ENCODE measurements at regions not wholly inside any gene's neighbourhood (a gene's known extent, or its start where the extent isn't known, plus 50 kb on each side); places are given as distances from the start of the nearest gene placed in this dataset.

DNA sequence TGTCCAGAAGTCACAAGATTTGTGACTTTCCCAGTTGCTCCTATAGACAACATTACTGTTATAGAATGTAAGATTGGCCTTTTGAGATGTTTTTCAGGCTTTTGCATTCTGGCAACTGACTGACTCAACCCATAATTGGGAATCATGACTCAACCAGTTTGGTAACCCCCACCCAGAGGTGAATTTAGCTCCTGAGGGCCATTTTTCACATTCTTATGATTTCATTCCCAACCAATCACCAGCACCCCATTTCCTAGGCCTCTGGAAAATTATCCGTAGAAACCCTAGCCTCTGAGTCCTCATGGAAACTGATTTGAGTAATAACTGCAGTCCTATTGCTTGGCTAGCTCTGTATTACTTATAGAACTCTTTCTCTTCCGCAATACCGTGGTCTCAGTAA is 626.0 kb upstream of the SEL1L start:
- in situ Hi-C loops (cut with HindIII; ENCODE audit: low pct_unique_long_range_greater_than_20kb, low sequenced_read_pairs) (no loop called here), intact Hi-C loops (cut with micrococcal nuclease; ENCODE audit: unreplicated experiment) (no loop called here)
- ChIA-PET CTCF (no interaction called here), POLR2A (no interaction called here)
- no TSS peak for BruUV-seq (replicated peaks)
- Histone ChIP-seq H3K4me1 (ENCODE audit: control insufficient read depth, insufficient read depth, low read length) (no peaks in the 10 kb centered on the region), H3K27ac (ENCODE audit: low read length) (no peak overlapping the region), H3K9me3 (ENCODE audit: control insufficient read depth, insufficient read depth, low read depth, low read length) (no peaks in the 10 kb centered on the region), H3K36me3 (ENCODE audit: control insufficient read depth, insufficient read depth, low read length) (no peaks in the 10 kb centered on the region), H3K27me3 (ENCODE audit: control insufficient read depth, insufficient read depth, low read length) (no peaks in the 10 kb centered on the region), H3K4me3 (ENCODE audit: low read depth in 2 of 2, low read length in 2 of 2) (no peak overlapping the region)
- ATAC-seq (no peak), DNase-seq (ENCODE audit: low read depth, low spot score) (no peak)
- TF ChIP-seq POLR2AphosphoS5 (IDR thresholded peaks at IDR 0.05; ENCODE audit: low read depth, low read length) (no peak), SIN3A (IDR thresholded peaks at IDR 0.05; ENCODE audit: borderline replicate concordance, insufficient read depth, low read depth, low read length) (no peak), TCF7L2 (IDR thresholded peaks at IDR 0.05; ENCODE audit: low read depth, low read length) (no peak)
- TF ChIP-seq, protein P1, sequence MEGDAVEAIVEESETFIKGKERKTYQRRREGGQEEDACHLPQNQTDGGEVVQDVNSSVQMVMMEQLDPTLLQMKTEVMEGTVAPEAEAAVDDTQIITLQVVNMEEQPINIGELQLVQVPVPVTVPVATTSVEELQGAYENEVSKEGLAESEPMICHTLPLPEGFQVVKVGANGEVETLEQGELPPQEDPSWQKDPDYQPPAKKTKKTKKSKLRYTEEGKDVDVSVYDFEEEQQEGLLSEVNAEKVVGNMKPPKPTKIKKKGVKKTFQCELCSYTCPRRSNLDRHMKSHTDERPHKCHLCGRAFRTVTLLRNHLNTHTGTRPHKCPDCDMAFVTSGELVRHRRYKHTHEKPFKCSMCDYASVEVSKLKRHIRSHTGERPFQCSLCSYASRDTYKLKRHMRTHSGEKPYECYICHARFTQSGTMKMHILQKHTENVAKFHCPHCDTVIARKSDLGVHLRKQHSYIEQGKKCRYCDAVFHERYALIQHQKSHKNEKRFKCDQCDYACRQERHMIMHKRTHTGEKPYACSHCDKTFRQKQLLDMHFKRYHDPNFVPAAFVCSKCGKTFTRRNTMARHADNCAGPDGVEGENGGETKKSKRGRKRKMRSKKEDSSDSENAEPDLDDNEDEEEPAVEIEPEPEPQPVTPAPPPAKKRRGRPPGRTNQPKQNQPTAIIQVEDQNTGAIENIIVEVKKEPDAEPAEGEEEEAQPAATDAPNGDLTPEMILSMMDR (IDR thresholded peaks at IDR 0.05), result no peak
- TF ChIP-seq, protein P2, sequence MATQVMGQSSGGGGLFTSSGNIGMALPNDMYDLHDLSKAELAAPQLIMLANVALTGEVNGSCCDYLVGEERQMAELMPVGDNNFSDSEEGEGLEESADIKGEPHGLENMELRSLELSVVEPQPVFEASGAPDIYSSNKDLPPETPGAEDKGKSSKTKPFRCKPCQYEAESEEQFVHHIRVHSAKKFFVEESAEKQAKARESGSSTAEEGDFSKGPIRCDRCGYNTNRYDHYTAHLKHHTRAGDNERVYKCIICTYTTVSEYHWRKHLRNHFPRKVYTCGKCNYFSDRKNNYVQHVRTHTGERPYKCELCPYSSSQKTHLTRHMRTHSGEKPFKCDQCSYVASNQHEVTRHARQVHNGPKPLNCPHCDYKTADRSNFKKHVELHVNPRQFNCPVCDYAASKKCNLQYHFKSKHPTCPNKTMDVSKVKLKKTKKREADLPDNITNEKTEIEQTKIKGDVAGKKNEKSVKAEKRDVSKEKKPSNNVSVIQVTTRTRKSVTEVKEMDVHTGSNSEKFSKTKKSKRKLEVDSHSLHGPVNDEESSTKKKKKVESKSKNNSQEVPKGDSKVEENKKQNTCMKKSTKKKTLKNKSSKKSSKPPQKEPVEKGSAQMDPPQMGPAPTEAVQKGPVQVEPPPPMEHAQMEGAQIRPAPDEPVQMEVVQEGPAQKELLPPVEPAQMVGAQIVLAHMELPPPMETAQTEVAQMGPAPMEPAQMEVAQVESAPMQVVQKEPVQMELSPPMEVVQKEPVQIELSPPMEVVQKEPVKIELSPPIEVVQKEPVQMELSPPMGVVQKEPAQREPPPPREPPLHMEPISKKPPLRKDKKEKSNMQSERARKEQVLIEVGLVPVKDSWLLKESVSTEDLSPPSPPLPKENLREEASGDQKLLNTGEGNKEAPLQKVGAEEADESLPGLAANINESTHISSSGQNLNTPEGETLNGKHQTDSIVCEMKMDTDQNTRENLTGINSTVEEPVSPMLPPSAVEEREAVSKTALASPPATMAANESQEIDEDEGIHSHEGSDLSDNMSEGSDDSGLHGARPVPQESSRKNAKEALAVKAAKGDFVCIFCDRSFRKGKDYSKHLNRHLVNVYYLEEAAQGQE (IDR thresholded peaks at IDR 0.05; ENCODE audit: insufficient read depth in 1 of 2, low read depth in 2 of 2, low read length in 1 of 2), result no peak

GRCh38 chr14:82180139-82180538 is 646.5 kb upstream of the SEL1L start:
- CTCF ChIA-PET, result no interaction called here

More at GRCh38 chr14:82180139-82180538, 646.5 kb upstream of the SEL1L start:
- no peaks in the 10 kb centered on the region for H3K27me3 ChIP-seq (ENCODE audit: control insufficient read depth, insufficient read depth, low read length)
- no peak overlapping the region for H3K27ac ChIP-seq (ENCODE audit: low read length)
- no peaks in the 10 kb centered on the region for H3K9me3 ChIP-seq (ENCODE audit: control insufficient read depth, insufficient read depth, low read depth, low read length)
- in situ Hi-C loops (cut with HindIII; ENCODE audit: low pct_unique_long_range_greater_than_20kb, low sequenced_read_pairs), result no loop called here
- intact Hi-C loops (cut with micrococcal nuclease; ENCODE audit: unreplicated experiment), result no loop called here
- TF ChIP-seq, protein P1 (IDR thresholded peaks at IDR 0.05), result no peak
- DNase-seq (ENCODE audit: low read depth, low spot score), result no peak
- no TSS peak for BruUV-seq (replicated peaks)
- no peak for ATAC-seq
- POLR2A ChIA-PET, result no interaction called here
- no peaks in the 10 kb centered on the region for H3K4me1 ChIP-seq (ENCODE audit: control insufficient read depth, insufficient read depth, low read length)
- H3K36me3 ChIP-seq (ENCODE audit: control insufficient read depth, insufficient read depth, low read length), result no peaks in the 10 kb centered on the region
- H3K4me3 ChIP-seq (ENCODE audit: low read depth in 2 of 2, low read length in 2 of 2), result no peak overlapping the region
